CD4-positive, alpha-beta T cell (primary cell): ENCODE measurements at regions not wholly inside any gene's neighbourhood (a gene's known extent, or its start where the extent isn't known, plus 50 kb on each side); places are given as distances from the start of the nearest gene placed in this dataset.

Experiments used
- ATAC-seq: fragments of 200-7000 bp; cut with Tn5 transposase; one replicate; pipeline ENCODE4 v1.10.0; 2022; ENCODE audit warnings: mild to moderate bottlenecking; ENCODE audit not compliant: poor library complexity
- CTCF ChIA-PET: fragments of 350-600 bp; sonication (Branson Sonifier 250); formaldehyde crosslinking; loops from one replicate; lab custom pipeline; 2021; ENCODE audit warnings: antibody characterized with exemption, inconsistent platforms; lab: Charles Lee
- POLR2A ChIA-PET: fragments of 350-600 bp; sonication (Branson Sonifier 250); formaldehyde crosslinking; loops from one replicate; lab custom pipeline; 2021; ENCODE audit warnings: antibody characterized with exemption, inconsistent platforms; lab: Charles Lee
- DNase-seq, 14 experiments: peaks; one replicate each; pipeline ENCODE4 v3.0.0-alpha.2; 2013 to 2020; ENCODE audit warnings: mixed read lengths in 2 of 14
- H3K27ac ChIP-seq, 2 donors: one replicate each; pipeline versions ENCODE4 v1.5.1 to v1.7.0; 2013; ENCODE audit warnings: low read length in 2 of 2, low read depth in 1 of 2, mild to moderate bottlenecking in 1 of 2
- H3K27me3 ChIP-seq, 2 experiments: 1 replicate in 1 of 2; 2 replicates in 1 of 2; pipeline versions ENCODE4 v1.6.1 to v1.7.0; 2013; ENCODE audit warnings: low read length in 2 of 2, control low read depth in 1 of 2, mild to moderate bottlenecking in 1 of 2, moderate library complexity in 1 of 2; ENCODE audit not compliant: insufficient read depth in 2 of 2, control insufficient read depth in 1 of 2
- H3K36me3 ChIP-seq: one replicate; pipeline ENCODE4 v1.6.1; 2013; ENCODE audit warnings: low read length, control low read depth; ENCODE audit not compliant: insufficient read depth
- H3K4me1 ChIP-seq: one replicate; pipeline ENCODE4 v1.6.1; 2013; ENCODE audit warnings: low read length, control low read depth; ENCODE audit not compliant: insufficient read depth
- H3K4me3 ChIP-seq: one replicate; pipeline ENCODE4 v1.5.1; 2013; ENCODE audit warnings: mild to moderate bottlenecking, low read length, moderate library complexity
- H3K9me3 ChIP-seq, 2 experiments: 1 replicate in 1 of 2; 2 replicates in 1 of 2; pipeline versions ENCODE4 v1.6.1 to v1.7.0; 2013; ENCODE audit warnings: low read length in 2 of 2, mild to moderate bottlenecking in 2 of 2, control low read depth in 1 of 2, moderate library complexity in 1 of 2; ENCODE audit not compliant: control insufficient read depth in 1 of 2, insufficient read depth in 1 of 2
- H3K27ac Mint-ChIP-seq: one replicate; pipeline ENCODE4 v1.8.0; 2020; ENCODE audit warnings: mixed read lengths
- H3K27me3 Mint-ChIP-seq: one replicate; pipeline ENCODE4 v1.8.0; 2021; ENCODE audit warnings: mixed read lengths
- H3K36me3 Mint-ChIP-seq: one replicate; pipeline ENCODE4 v1.8.0; 2021; ENCODE audit warnings: low read depth, mixed read lengths
- H3K4me1 Mint-ChIP-seq: one replicate; pipeline ENCODE4 v1.8.0; 2021; ENCODE audit warnings: low read depth, mixed read lengths
- H3K4me3 Mint-ChIP-seq: one replicate; pipeline ENCODE4 v1.8.0; 2020; ENCODE audit warnings: mild to moderate bottlenecking, mixed read lengths
- H3K9me3 Mint-ChIP-seq: one replicate; pipeline ENCODE4 v1.8.0; 2020; ENCODE audit warnings: mixed read lengths
- CTCF ChIP-seq: fragments of 200-600 bp; IDR thresholded peaks from one replicate; pipeline ENCODE4 v1.8.0; 2022; ENCODE audit warnings: antibody characterized with exemption, mild to moderate bottlenecking
- intact Hi-C, 2 experiments: fragments of 100-400 bp; cut with DNase I in 1 of 2; cut with micrococcal nuclease in 1 of 2; formaldehyde crosslinking; loops; one replicate each; pipeline versions ENCODE4 v1.15.1 to v1.9.0; 2023 to 2025; cut with DNase I, micrococcal nuclease

- ATAC-seq = no peak
- intact Hi-C loops = no loop called here
- no peak overlapping the region for H3K4me3 ChIP-seq
- Mint-ChIP-seq H3K4me1 (no peaks in the 10 kb centered on the region), H3K4me3 (no peak overlapping the region), H3K27me3 (no peaks in the 10 kb centered on the region), H3K9me3 (peaks cover 7% of the 10 kb centered on the region), H3K27ac (no peak overlapping the region), H3K36me3 (no peaks in the 10 kb centered on the region)
- no peaks in the 10 kb centered on the region for H3K36me3 ChIP-seq
- H3K9me3 ChIP-seq = no peaks in the 10 kb centered on the region
- ChIA-PET CTCF (no interaction called here), POLR2A (no interaction called here)
- DNase-seq = no peak
- H3K27ac ChIP-seq = no peak overlapping the region
- TF ChIP-seq CTCF = no peak
- H3K4me1 ChIP-seq = no peaks in the 10 kb centered on the region
- no peaks in the 10 kb centered on the region for H3K27me3 ChIP-seq
These were observed 887.8 kb upstream of the SOX9 start for GRCh38 chr17:71232801-71233559.

DNA sequence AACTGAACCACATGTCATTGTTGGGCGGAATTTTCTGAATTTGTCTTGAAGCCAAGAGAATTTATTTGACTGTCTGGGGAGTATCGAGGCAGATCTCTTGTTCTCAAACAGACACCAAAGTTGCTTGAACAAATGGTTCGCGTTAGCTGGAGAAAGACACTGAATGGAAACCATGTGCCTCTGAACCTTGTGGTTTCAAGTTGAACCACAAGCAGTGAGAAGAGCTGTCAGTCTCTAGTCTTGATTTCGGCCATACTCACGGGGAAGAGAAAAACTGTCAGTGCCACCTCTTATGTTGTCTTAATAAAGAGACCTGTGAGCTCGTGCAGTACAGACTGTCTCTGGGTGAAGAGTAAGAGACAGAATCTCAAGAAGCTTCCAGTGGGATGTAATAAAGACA is 886.5 kb upstream of the SOX9 start:
- H3K9me3 ChIP-seq = no peaks in the 10 kb centered on the region
- ATAC-seq (no peak), DNase-seq (no peak)
- no peaks in the 10 kb centered on the region for H3K27me3 Mint-ChIP-seq
- H3K27me3 ChIP-seq = no peaks in the 10 kb centered on the region
- ChIA-PET CTCF (no interaction called here), POLR2A (no interaction called here)
- H3K4me3 Mint-ChIP-seq = no peak overlapping the region
- no peaks in the 10 kb centered on the region for H3K36me3 Mint-ChIP-seq
- peaks cover 7% of the 10 kb centered on the region for H3K9me3 Mint-ChIP-seq
- no peak overlapping the region for H3K4me3 ChIP-seq
- H3K27ac ChIP-seq = no peak overlapping the region
- TF ChIP-seq CTCF = no peak
- intact Hi-C loops = no loop called here
- H3K4me1 ChIP-seq = no peaks in the 10 kb centered on the region
- no peak overlapping the region for H3K27ac Mint-ChIP-seq
- H3K4me1 Mint-ChIP-seq = no peaks in the 10 kb centered on the region
- no peaks in the 10 kb centered on the region for H3K36me3 ChIP-seq

- ATAC-seq (no peak), DNase-seq (no peak)
- Mint-ChIP-seq H3K9me3 (peaks cover 5% of the 10 kb centered on the region), H3K27ac (no peak overlapping the region), H3K4me1 (no peaks in the 10 kb centered on the region), H3K27me3 (no peaks in the 10 kb centered on the region), H3K4me3 (no peak overlapping the region), H3K36me3 (no peaks in the 10 kb centered on the region)
- H3K27ac ChIP-seq = no peak overlapping the region
- no peak overlapping the region for H3K4me3 ChIP-seq
- ChIA-PET POLR2A (no interaction called here), CTCF (no interaction called here)
- no peaks in the 10 kb centered on the region for H3K9me3 ChIP-seq
- no peaks in the 10 kb centered on the region for H3K36me3 ChIP-seq
- H3K4me1 ChIP-seq = no peaks in the 10 kb centered on the region
- intact Hi-C loops = no loop called here
- TF ChIP-seq CTCF = no peak
- no peaks in the 10 kb centered on the region for H3K27me3 ChIP-seq
These were observed 882.8 kb upstream of the SOX9 start for GRCh38 chr17:71237903-71238538.
